Colonic mucosa (tissue), 4 donors: ENCODE measurements at regions not wholly inside any gene's neighbourhood (a gene's known extent, or its start where the extent isn't known, plus 50 kb on each side); places are given as distances from the start of the nearest gene placed in this dataset.

Experiments used
- DNase-seq: peaks from one replicate; pipeline ENCODE4 v3.0.0-alpha.2; 2020
- H3K27ac ChIP-seq: fragments of 200-600 bp; one replicate; pipeline ENCODE4 v1.8.0; 2021
- H3K27me3 ChIP-seq: fragments of 200-600 bp; one replicate; pipeline ENCODE4 v1.8.0; 2021
- H3K36me3 ChIP-seq: fragments of 200-600 bp; one replicate; pipeline ENCODE4 v1.8.0; 2021
- H3K4me1 ChIP-seq: fragments of 200-600 bp; one replicate; pipeline ENCODE4 v1.8.0; 2021; ENCODE audit warnings: mild to moderate bottlenecking
- H3K4me3 ChIP-seq: fragments of 200-600 bp; one replicate; pipeline ENCODE4 v1.8.0; 2021
- H3K9ac ChIP-seq, 2 donors: one replicate each; pipeline ENCODE4 v1.7.0; 2013; ENCODE audit warnings: control low read depth in 2 of 2, low read depth in 2 of 2, low read length in 2 of 2
- H3K9me3 ChIP-seq: fragments of 200-600 bp; one replicate; pipeline ENCODE4 v1.8.0; 2021
- CTCF ChIP-seq: fragments of 200-600 bp; IDR thresholded peaks from one replicate; pipeline ENCODE4 v1.8.0; 2022; ENCODE audit warnings: antibody characterized with exemption, mild to moderate bottlenecking
- intact Hi-C: fragments of 100-400 bp; cut with DNase I; formaldehyde crosslinking; loops from one replicate; pipeline ENCODE4 v1.14.1; 2022
- donor health status: healthy.
- donor health status: DM: no; HTN: no; CAD: no.
- donor health status: DM: no; HTN: no; CAD: no.

- H3K36me3 ChIP-seq = no peaks in the 10 kb centered on the region
- H3K4me1 ChIP-seq = no peaks in the 10 kb centered on the region
- H3K4me3 ChIP-seq = no peak overlapping the region
- TF ChIP-seq CTCF = no peak
- H3K27me3 ChIP-seq = no peaks in the 10 kb centered on the region
- no peak overlapping the region for H3K27ac ChIP-seq
- intact Hi-C loops = no loop called here
- no peak for DNase-seq
- no peaks in the 10 kb centered on the region for H3K9me3 ChIP-seq
- no peak overlapping the region for H3K9ac ChIP-seq
These were observed 532.2 kb upstream of the SGCD start for GRCh38 chr5:155794795-155795194.

GRCh38 chr5:155799308-155799707 lies 527.7 kb upstream of the SGCD start:
- DNase-seq = no peak
- intact Hi-C loops = no loop called here
- Histone ChIP-seq H3K27me3 (no peaks in the 10 kb centered on the region), H3K36me3 (no peaks in the 10 kb centered on the region), H3K27ac (no peak overlapping the region), H3K9me3 (no peaks in the 10 kb centered on the region), H3K4me3 (no peak overlapping the region), H3K4me1 (no peaks in the 10 kb centered on the region), H3K9ac (no peak overlapping the region)
- TF ChIP-seq CTCF = no peak

GRCh38 chr5:155807884-155808576 lies 518.9 kb upstream of the SGCD start:
- H3K27me3 ChIP-seq = no peaks in the 10 kb centered on the region
- no peak overlapping the region for H3K9ac ChIP-seq
- H3K9me3 ChIP-seq = no peaks in the 10 kb centered on the region
- intact Hi-C loops = no loop called here
- no peak overlapping the region for H3K4me3 ChIP-seq
- H3K4me1 ChIP-seq = no peaks in the 10 kb centered on the region
- no peak for DNase-seq
- TF ChIP-seq CTCF = no peak
- H3K36me3 ChIP-seq = no peaks in the 10 kb centered on the region
- H3K27ac ChIP-seq = no peak overlapping the region

GRCh38 chr5:155815248-155815647 lies 511.7 kb upstream of the SGCD start:
- Histone ChIP-seq H3K36me3 (no peaks in the 10 kb centered on the region), H3K9ac (no peak overlapping the region), H3K4me3 (no peak overlapping the region), H3K27ac (no peak overlapping the region), H3K4me1 (no peaks in the 10 kb centered on the region), H3K27me3 (no peaks in the 10 kb centered on the region), H3K9me3 (no peaks in the 10 kb centered on the region)
- DNase-seq = no peak
- intact Hi-C loops = no loop called here
- TF ChIP-seq CTCF = no peak

GRCh38 chr5:155822177-155822576 lies 504.8 kb upstream of the SGCD start:
- no peak for TF ChIP-seq CTCF
- intact Hi-C loops = no loop called here
- no peak for DNase-seq
- no peak overlapping the region for H3K27ac ChIP-seq
- no peak overlapping the region for H3K4me3 ChIP-seq
- no peak overlapping the region for H3K9ac ChIP-seq
- H3K4me1 ChIP-seq = no peaks in the 10 kb centered on the region
- H3K36me3 ChIP-seq = no peaks in the 10 kb centered on the region
- H3K27me3 ChIP-seq = no peaks in the 10 kb centered on the region
- no peaks in the 10 kb centered on the region for H3K9me3 ChIP-seq
